ENCODE measurements at regions not wholly inside any gene's neighbourhood (a gene's known extent, or its start where the extent isn't known, plus 50 kb on each side); places are given as distances from the start of the nearest gene placed in this dataset.

DNA sequence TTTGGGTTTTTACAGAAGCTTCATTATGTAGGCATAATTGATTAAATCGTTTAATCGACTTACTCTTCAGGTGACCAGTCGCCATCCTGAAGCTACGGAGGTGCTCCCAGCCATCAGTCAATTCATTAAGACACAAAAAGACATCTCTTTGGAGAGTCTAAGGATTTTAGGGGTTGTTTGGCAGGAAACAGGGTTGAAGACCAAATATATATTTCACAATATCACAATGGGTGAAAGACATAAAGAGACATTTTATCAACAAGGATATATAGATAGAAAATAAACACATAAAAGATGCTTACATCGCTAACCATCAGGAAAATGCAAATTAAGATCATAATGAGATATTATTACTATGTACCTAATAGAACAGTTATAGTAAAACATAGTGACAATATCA, 104.0 kb upstream of the SIRPG start:
- TF ChIP-seq, protein P1, sequence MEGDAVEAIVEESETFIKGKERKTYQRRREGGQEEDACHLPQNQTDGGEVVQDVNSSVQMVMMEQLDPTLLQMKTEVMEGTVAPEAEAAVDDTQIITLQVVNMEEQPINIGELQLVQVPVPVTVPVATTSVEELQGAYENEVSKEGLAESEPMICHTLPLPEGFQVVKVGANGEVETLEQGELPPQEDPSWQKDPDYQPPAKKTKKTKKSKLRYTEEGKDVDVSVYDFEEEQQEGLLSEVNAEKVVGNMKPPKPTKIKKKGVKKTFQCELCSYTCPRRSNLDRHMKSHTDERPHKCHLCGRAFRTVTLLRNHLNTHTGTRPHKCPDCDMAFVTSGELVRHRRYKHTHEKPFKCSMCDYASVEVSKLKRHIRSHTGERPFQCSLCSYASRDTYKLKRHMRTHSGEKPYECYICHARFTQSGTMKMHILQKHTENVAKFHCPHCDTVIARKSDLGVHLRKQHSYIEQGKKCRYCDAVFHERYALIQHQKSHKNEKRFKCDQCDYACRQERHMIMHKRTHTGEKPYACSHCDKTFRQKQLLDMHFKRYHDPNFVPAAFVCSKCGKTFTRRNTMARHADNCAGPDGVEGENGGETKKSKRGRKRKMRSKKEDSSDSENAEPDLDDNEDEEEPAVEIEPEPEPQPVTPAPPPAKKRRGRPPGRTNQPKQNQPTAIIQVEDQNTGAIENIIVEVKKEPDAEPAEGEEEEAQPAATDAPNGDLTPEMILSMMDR (IDR thresholded peaks at IDR 0.05; ENCODE audit: extremely low read depth in 1 of 2, insufficient read depth in 1 of 2, low read depth in 1 of 2, low read length in 2 of 2), result no peak
- TF ChIP-seq EZH2 (IDR thresholded peaks at IDR 0.05; ENCODE audit: borderline replicate concordance, low read depth, low read length, severe bottlenecking), result no peak
- TF ChIP-seq POLR2A (IDR thresholded peaks at IDR 0.05; ENCODE audit: low read depth, low read length), result no peak
- TF ChIP-seq MYC (IDR thresholded peaks at IDR 0.05; ENCODE audit: low read depth, low read length), result no peak

All from endothelial cell of umbilical vein (primary cell).